ENCODE measurements at regions not wholly inside any gene's neighbourhood (a gene's known extent, or its start where the extent isn't known, plus 50 kb on each side); places are given as distances from the start of the nearest gene placed in this dataset.

GRCh38 chr2:238685327-238685709 lies 162.6 kb upstream of the TWIST2 start:
- TF ChIP-seq CTCF (IDR thresholded peaks at IDR 0.05) (no peak), EP300 (IDR thresholded peaks at IDR 0.05) (no peak)

Measured in esophagus muscularis mucosa (tissue), 3 donors.